ENCODE measurements at regions not wholly inside any gene's neighbourhood (a gene's known extent, or its start where the extent isn't known, plus 50 kb on each side); places are given as distances from the start of the nearest gene placed in this dataset.

- no peaks in the 10 kb centered on the region for H3K9me3 ChIP-seq (ENCODE audit: control insufficient read depth in 1 of 2, low read length in 2 of 2)
- H3K4me1 ChIP-seq (ENCODE audit: control insufficient read depth in 1 of 2, insufficient read depth in 2 of 2, low read length in 2 of 2) = no peaks in the 10 kb centered on the region
- no peak overlapping the region for H3K27ac ChIP-seq (ENCODE audit: low read length)
- no peaks in the 10 kb centered on the region for H3K27me3 ChIP-seq (ENCODE audit: low read depth, low read length)
- no peaks in the 10 kb centered on the region for H3K36me3 ChIP-seq (ENCODE audit: control insufficient read depth in 1 of 2, insufficient read depth in 2 of 2, low read length in 2 of 2)
- no peak overlapping the region for H3K4me3 ChIP-seq (ENCODE audit: low read depth in 1 of 2, low read length in 2 of 2)
Measured at GRCh38 chr11:127859941-127860354, 727.4 kb downstream of the ETS1 start.

- peaks cover 0 to 5% of the 10 kb centered on the region in 2 donors for H3K4me1 ChIP-seq (ENCODE audit: control insufficient read depth in 1 of 2, insufficient read depth in 2 of 2, low read length in 2 of 2)
Measured at GRCh38 chr11:127844876-127845275, 742.5 kb downstream of the ETS1 start.

GRCh38 chr11:127843483-127844396 lies 743.6 kb downstream of the ETS1 start:
- Histone ChIP-seq H3K27me3 (ENCODE audit: low read depth, low read length) (no peaks in the 10 kb centered on the region), H3K36me3 (ENCODE audit: control insufficient read depth in 1 of 2, insufficient read depth in 2 of 2, low read length in 2 of 2) (no peaks in the 10 kb centered on the region), H3K4me1 (ENCODE audit: control insufficient read depth in 1 of 2, insufficient read depth in 2 of 2, low read length in 2 of 2) (peaks cover 0 to 5% of the 10 kb centered on the region in 2 donors), H3K4me3 (ENCODE audit: low read depth in 1 of 2, low read length in 2 of 2) (no peak overlapping the region), H3K27ac (ENCODE audit: low read length) (no peak overlapping the region), H3K9me3 (ENCODE audit: control insufficient read depth in 1 of 2, low read length in 2 of 2) (no peaks in the 10 kb centered on the region)

More at GRCh38 chr11:127844876-127845275, 742.5 kb downstream of the ETS1 start:
- Histone ChIP-seq H3K9me3 (ENCODE audit: control insufficient read depth in 1 of 2, low read length in 2 of 2) (no peaks in the 10 kb centered on the region), H3K36me3 (ENCODE audit: control insufficient read depth in 1 of 2, insufficient read depth in 2 of 2, low read length in 2 of 2) (no peaks in the 10 kb centered on the region), H3K27ac (ENCODE audit: low read length) (no peak overlapping the region), H3K4me3 (ENCODE audit: low read depth in 1 of 2, low read length in 2 of 2) (no peak overlapping the region), H3K27me3 (ENCODE audit: low read depth, low read length) (no peaks in the 10 kb centered on the region)

- no peak overlapping the region for H3K4me3 ChIP-seq (ENCODE audit: low read depth in 1 of 2, low read length in 2 of 2)
- H3K27ac ChIP-seq (ENCODE audit: low read length) = no peak overlapping the region
- no peaks in the 10 kb centered on the region for H3K36me3 ChIP-seq (ENCODE audit: control insufficient read depth in 1 of 2, insufficient read depth in 2 of 2, low read length in 2 of 2)
- no peaks in the 10 kb centered on the region for H3K9me3 ChIP-seq (ENCODE audit: control insufficient read depth in 1 of 2, low read length in 2 of 2)
- no peaks in the 10 kb centered on the region for H3K27me3 ChIP-seq (ENCODE audit: low read depth, low read length)
- H3K4me1 ChIP-seq (ENCODE audit: control insufficient read depth in 1 of 2, insufficient read depth in 2 of 2, low read length in 2 of 2) = no peaks in the 10 kb centered on the region
Measured at GRCh38 chr11:127825183-127825582, 762.2 kb downstream of the ETS1 start.

GRCh38 chr11:127818625-127819024 lies 768.7 kb downstream of the ETS1 start:
- no peaks in the 10 kb centered on the region for H3K4me1 ChIP-seq (ENCODE audit: control insufficient read depth in 1 of 2, insufficient read depth in 2 of 2, low read length in 2 of 2)
- H3K27ac ChIP-seq (ENCODE audit: low read length) = no peak overlapping the region
- no peaks in the 10 kb centered on the region for H3K9me3 ChIP-seq (ENCODE audit: control insufficient read depth in 1 of 2, low read length in 2 of 2)
- no peak overlapping the region for H3K4me3 ChIP-seq (ENCODE audit: low read depth in 1 of 2, low read length in 2 of 2)
- no peaks in the 10 kb centered on the region for H3K27me3 ChIP-seq (ENCODE audit: low read depth, low read length)
- no peaks in the 10 kb centered on the region for H3K36me3 ChIP-seq (ENCODE audit: control insufficient read depth in 1 of 2, insufficient read depth in 2 of 2, low read length in 2 of 2)

- no peaks in the 10 kb centered on the region for H3K4me1 ChIP-seq (ENCODE audit: control insufficient read depth in 1 of 2, insufficient read depth in 2 of 2, low read length in 2 of 2)
- no peaks in the 10 kb centered on the region for H3K36me3 ChIP-seq (ENCODE audit: control insufficient read depth in 1 of 2, insufficient read depth in 2 of 2, low read length in 2 of 2)
- no peaks in the 10 kb centered on the region for H3K9me3 ChIP-seq (ENCODE audit: control insufficient read depth in 1 of 2, low read length in 2 of 2)
- no peaks in the 10 kb centered on the region for H3K27me3 ChIP-seq (ENCODE audit: low read depth, low read length)
- no peak overlapping the region for H3K4me3 ChIP-seq (ENCODE audit: low read depth in 1 of 2, low read length in 2 of 2)
- no peak overlapping the region for H3K27ac ChIP-seq (ENCODE audit: low read length)
Measured at GRCh38 chr11:127816962-127817361, 770.4 kb downstream of the ETS1 start.

GRCh38 chr11:127815331-127815730 lies 772.0 kb downstream of the ETS1 start:
- H3K27ac ChIP-seq (ENCODE audit: low read length) = no peak overlapping the region
- H3K27me3 ChIP-seq (ENCODE audit: low read depth, low read length) = no peaks in the 10 kb centered on the region
- no peaks in the 10 kb centered on the region for H3K36me3 ChIP-seq (ENCODE audit: control insufficient read depth in 1 of 2, insufficient read depth in 2 of 2, low read length in 2 of 2)
- no peak overlapping the region for H3K4me3 ChIP-seq (ENCODE audit: low read depth in 1 of 2, low read length in 2 of 2)
- no peaks in the 10 kb centered on the region for H3K9me3 ChIP-seq (ENCODE audit: control insufficient read depth in 1 of 2, low read length in 2 of 2)
- no peaks in the 10 kb centered on the region for H3K4me1 ChIP-seq (ENCODE audit: control insufficient read depth in 1 of 2, insufficient read depth in 2 of 2, low read length in 2 of 2)

- H3K27me3 ChIP-seq (ENCODE audit: low read depth, low read length) = no peaks in the 10 kb centered on the region
- no peaks in the 10 kb centered on the region for H3K4me1 ChIP-seq (ENCODE audit: control insufficient read depth in 1 of 2, insufficient read depth in 2 of 2, low read length in 2 of 2)
Measured at GRCh38 chr11:127806501-127806900, 780.9 kb downstream of the ETS1 start.

GRCh38 chr11:127805771-127806170 lies 781.6 kb downstream of the ETS1 start:
- H3K36me3 ChIP-seq (ENCODE audit: control insufficient read depth in 1 of 2, insufficient read depth in 2 of 2, low read length in 2 of 2) = no peaks in the 10 kb centered on the region
- no peak overlapping the region for H3K27ac ChIP-seq (ENCODE audit: low read length)
- H3K9me3 ChIP-seq (ENCODE audit: control insufficient read depth in 1 of 2, low read length in 2 of 2) = no peaks in the 10 kb centered on the region
- no peak overlapping the region for H3K4me3 ChIP-seq (ENCODE audit: low read depth in 1 of 2, low read length in 2 of 2)
- no peaks in the 10 kb centered on the region for H3K27me3 ChIP-seq (ENCODE audit: low read depth, low read length)
- no peaks in the 10 kb centered on the region for H3K4me1 ChIP-seq (ENCODE audit: control insufficient read depth in 1 of 2, insufficient read depth in 2 of 2, low read length in 2 of 2)

More at GRCh38 chr11:127806501-127806900, 780.9 kb downstream of the ETS1 start:
- Histone ChIP-seq H3K27ac (ENCODE audit: low read length) (no peak overlapping the region), H3K4me3 (ENCODE audit: low read depth in 1 of 2, low read length in 2 of 2) (no peak overlapping the region), H3K36me3 (ENCODE audit: control insufficient read depth in 1 of 2, insufficient read depth in 2 of 2, low read length in 2 of 2) (no peaks in the 10 kb centered on the region), H3K9me3 (ENCODE audit: control insufficient read depth in 1 of 2, low read length in 2 of 2) (no peaks in the 10 kb centered on the region)

GRCh38 chr11:127804747-127805400 lies 782.5 kb downstream of the ETS1 start:
- no peak overlapping the region for H3K4me3 ChIP-seq (ENCODE audit: low read depth in 1 of 2, low read length in 2 of 2)

GRCh38 chr11:127803755-127804154 lies 783.6 kb downstream of the ETS1 start:
- H3K27ac ChIP-seq (ENCODE audit: low read length) = no peak overlapping the region
- no peaks in the 10 kb centered on the region for H3K27me3 ChIP-seq (ENCODE audit: low read depth, low read length)
- no peaks in the 10 kb centered on the region for H3K4me1 ChIP-seq (ENCODE audit: control insufficient read depth in 1 of 2, insufficient read depth in 2 of 2, low read length in 2 of 2)
- H3K36me3 ChIP-seq (ENCODE audit: control insufficient read depth in 1 of 2, insufficient read depth in 2 of 2, low read length in 2 of 2) = no peaks in the 10 kb centered on the region
- no peaks in the 10 kb centered on the region for H3K9me3 ChIP-seq (ENCODE audit: control insufficient read depth in 1 of 2, low read length in 2 of 2)
- H3K4me3 ChIP-seq (ENCODE audit: low read depth in 1 of 2, low read length in 2 of 2) = no peak overlapping the region

More at GRCh38 chr11:127804747-127805400, 782.5 kb downstream of the ETS1 start:
- H3K27ac ChIP-seq (ENCODE audit: low read length) = no peak overlapping the region
- no peaks in the 10 kb centered on the region for H3K4me1 ChIP-seq (ENCODE audit: control insufficient read depth in 1 of 2, insufficient read depth in 2 of 2, low read length in 2 of 2)
- no peaks in the 10 kb centered on the region for H3K36me3 ChIP-seq (ENCODE audit: control insufficient read depth in 1 of 2, insufficient read depth in 2 of 2, low read length in 2 of 2)
- no peaks in the 10 kb centered on the region for H3K9me3 ChIP-seq (ENCODE audit: control insufficient read depth in 1 of 2, low read length in 2 of 2)
- no peaks in the 10 kb centered on the region for H3K27me3 ChIP-seq (ENCODE audit: low read depth, low read length)
